ENCODE measurements at regions not wholly inside any gene's neighbourhood (a gene's known extent, or its start where the extent isn't known, plus 50 kb on each side); places are given as distances from the start of the nearest gene placed in this dataset.

DNA sequence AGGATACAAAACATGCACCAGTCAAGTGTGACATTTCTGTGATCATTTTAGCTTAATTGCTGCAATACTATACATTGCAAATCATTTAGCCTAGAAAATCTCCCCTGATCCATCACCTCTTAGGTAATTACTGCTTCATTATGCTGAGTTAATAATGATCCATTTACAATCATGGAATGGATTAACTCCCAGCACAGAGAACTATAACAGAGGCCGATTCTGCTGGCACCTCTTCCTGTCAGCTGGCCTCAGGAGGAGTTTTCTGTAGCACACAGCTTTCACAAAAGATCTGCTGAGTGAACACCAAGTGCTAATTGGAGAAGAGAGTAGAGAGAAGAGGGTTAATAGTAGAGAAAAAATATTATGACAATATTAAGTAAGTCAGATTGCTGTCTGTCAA lies 591.8 kb upstream of the KIRREL3 start:
- no peak for TF ChIP-seq YY1 (IDR thresholded peaks at IDR 0.05; ENCODE audit: insufficient read depth, insufficient read length)
- TF ChIP-seq SUZ12 (IDR thresholded peaks at IDR 0.05; ENCODE audit: extremely low read depth, insufficient read depth, insufficient read length): no peak
